PFSK-1 (cell line): ENCODE measurements at regions not wholly inside any gene's neighbourhood (a gene's known extent, or its start where the extent isn't known, plus 50 kb on each side); places are given as distances from the start of the nearest gene placed in this dataset.

Source experiments
- POLR2AphosphoS5 ChIP-seq: IDR thresholded peaks from 2 replicates; pipeline ENCODE4 v1.6.1; 2012; ENCODE audit warnings: low read depth, mild to moderate bottlenecking, control low read depth, low read length, moderate library complexity
- SIN3A ChIP-seq: IDR thresholded peaks from 2 replicates; pipeline ENCODE4 v1.6.1; 2012; ENCODE audit warnings: mild to moderate bottlenecking, low read length, moderate library complexity, borderline replicate concordance; ENCODE audit not compliant: insufficient read depth
- TAF1 ChIP-seq: IDR thresholded peaks from 2 replicates; pipeline ENCODE4 v1.6.1; 2012; ENCODE audit warnings: low read length, control low read depth, borderline replicate concordance; ENCODE audit not compliant: insufficient read depth
- TF ChIP-seq, protein P1 (sequence below), 2 experiments: IDR thresholded peaks; 2 replicates each; pipeline versions ENCODE4 v1.6.1 to v1.8.0; 2011 to 2012; ENCODE audit warnings: low read depth in 2 of 2, low read length in 2 of 2, control low read depth in 1 of 2, inconsistent platforms in 1 of 2, mild to moderate bottlenecking in 1 of 2, moderate library complexity in 1 of 2; ENCODE audit not compliant: insufficient read depth in 1 of 2

DNA sequence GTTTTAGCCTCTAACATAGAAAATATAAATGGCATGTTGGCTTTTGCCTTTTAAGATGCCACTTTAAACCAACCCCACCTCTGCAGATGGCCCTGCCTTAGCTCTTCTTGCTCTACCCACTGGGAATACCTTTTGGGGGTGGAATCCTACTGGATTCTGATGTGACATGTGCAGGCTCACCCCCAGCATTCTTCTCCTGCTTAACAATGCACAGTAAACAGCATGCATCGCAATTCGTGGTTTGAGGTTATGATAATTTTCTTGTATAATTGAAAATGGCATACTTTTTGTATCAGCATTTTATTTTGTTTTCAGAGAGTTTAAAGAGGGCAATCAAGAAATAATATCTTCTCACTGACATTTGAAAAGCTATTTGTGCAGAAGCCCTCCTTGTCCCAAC is 167.9 kb downstream of the AREG start:
- TF ChIP-seq, protein P1, sequence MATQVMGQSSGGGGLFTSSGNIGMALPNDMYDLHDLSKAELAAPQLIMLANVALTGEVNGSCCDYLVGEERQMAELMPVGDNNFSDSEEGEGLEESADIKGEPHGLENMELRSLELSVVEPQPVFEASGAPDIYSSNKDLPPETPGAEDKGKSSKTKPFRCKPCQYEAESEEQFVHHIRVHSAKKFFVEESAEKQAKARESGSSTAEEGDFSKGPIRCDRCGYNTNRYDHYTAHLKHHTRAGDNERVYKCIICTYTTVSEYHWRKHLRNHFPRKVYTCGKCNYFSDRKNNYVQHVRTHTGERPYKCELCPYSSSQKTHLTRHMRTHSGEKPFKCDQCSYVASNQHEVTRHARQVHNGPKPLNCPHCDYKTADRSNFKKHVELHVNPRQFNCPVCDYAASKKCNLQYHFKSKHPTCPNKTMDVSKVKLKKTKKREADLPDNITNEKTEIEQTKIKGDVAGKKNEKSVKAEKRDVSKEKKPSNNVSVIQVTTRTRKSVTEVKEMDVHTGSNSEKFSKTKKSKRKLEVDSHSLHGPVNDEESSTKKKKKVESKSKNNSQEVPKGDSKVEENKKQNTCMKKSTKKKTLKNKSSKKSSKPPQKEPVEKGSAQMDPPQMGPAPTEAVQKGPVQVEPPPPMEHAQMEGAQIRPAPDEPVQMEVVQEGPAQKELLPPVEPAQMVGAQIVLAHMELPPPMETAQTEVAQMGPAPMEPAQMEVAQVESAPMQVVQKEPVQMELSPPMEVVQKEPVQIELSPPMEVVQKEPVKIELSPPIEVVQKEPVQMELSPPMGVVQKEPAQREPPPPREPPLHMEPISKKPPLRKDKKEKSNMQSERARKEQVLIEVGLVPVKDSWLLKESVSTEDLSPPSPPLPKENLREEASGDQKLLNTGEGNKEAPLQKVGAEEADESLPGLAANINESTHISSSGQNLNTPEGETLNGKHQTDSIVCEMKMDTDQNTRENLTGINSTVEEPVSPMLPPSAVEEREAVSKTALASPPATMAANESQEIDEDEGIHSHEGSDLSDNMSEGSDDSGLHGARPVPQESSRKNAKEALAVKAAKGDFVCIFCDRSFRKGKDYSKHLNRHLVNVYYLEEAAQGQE (IDR thresholded peaks at IDR 0.05; ENCODE audit: insufficient read depth in 1 of 2, low read depth in 2 of 2, low read length in 2 of 2) = no peak
- TF ChIP-seq POLR2AphosphoS5 = no peak
- TF ChIP-seq TAF1 = no peak
- no peak for TF ChIP-seq SIN3A
